Stomach (tissue), 8 donors: ENCODE measurements at regions not wholly inside any gene's neighbourhood (a gene's known extent, or its start where the extent isn't known, plus 50 kb on each side); places are given as distances from the start of the nearest gene placed in this dataset.
"Not testable (repeated sequence)": the region's sequence is repeated elsewhere in the genome, so short reads cannot be mapped to it uniquely, and the experiment has no call there.

Experiments used
- DNase-seq, 2 donors: peaks; one replicate each; pipeline versions ENCODE4 v3.0.0 to v3.0.0-alpha.2; 2013 to 2019
- H3K27ac ChIP-seq, 5 donors: fragments of 200-600 bp in 4 of 5; sonication (generic) in 4 of 5; one replicate each; pipeline ENCODE4 v1.5.1; 2013 to 2019; ENCODE audit warnings: mild to moderate bottlenecking in 1 of 5, moderate library complexity in 1 of 5
- H3K27me3 ChIP-seq, 3 donors: fragments of 200-600 bp; sonication (generic); one replicate each; pipeline ENCODE4 v1.5.1; 2017 to 2019; ENCODE audit warnings: mixed run types in 1 of 3
- H3K36me3 ChIP-seq, 4 donors: fragments of 200-600 bp; sonication (generic); 1 replicate in 3 of 4; 2 replicates in 1 of 4; pipeline ENCODE4 v1.5.1; 2016 to 2019
- H3K4me1 ChIP-seq, 4 donors: fragments of 200-600 bp; sonication (generic); one replicate each; pipeline ENCODE4 v1.5.1; 2016 to 2019
- H3K4me3 ChIP-seq, 4 donors: fragments of 200-600 bp; sonication (generic) in 3 of 4; one replicate each; pipeline ENCODE4 v1.5.1; 2016 to 2019; ENCODE audit warnings: mild to moderate bottlenecking in 1 of 4
- H3K9me3 ChIP-seq, 4 donors: fragments of 200-600 bp; sonication (generic); one replicate each; pipeline ENCODE4 v1.5.1; 2016 to 2019
- EP300 ChIP-seq: sonication (generic); formaldehyde crosslinking; IDR thresholded peaks from one replicate; pipeline ENCODE4 v1.6.1; 2017; ENCODE audit warnings: antibody characterized with exemption
- POLR2A ChIP-seq, 4 donors: fragments of 450-650 bp; IDR thresholded peaks; one replicate each; pipeline ENCODE4 v1.6.1; 2016; ENCODE audit warnings: antibody characterized with exemption in 4 of 4, control low read depth in 2 of 4, mild to moderate bottlenecking in 1 of 4, moderate library complexity in 1 of 4
- POLR2AphosphoS5 ChIP-seq, 3 donors: sonication (generic); formaldehyde crosslinking; IDR thresholded peaks; one replicate each; pipeline ENCODE4 v1.6.1; 2016; ENCODE audit warnings: antibody characterized with exemption in 3 of 3
- WGBS, 5 donors: extraction: QIAGEN DNeasy Blood & Tissue Kit in 3 of 5; methylation state at CpG; one replicate each; pipeline versions ENCODE4 v1.1.5 to v1.1.7; 2013 to 2018; 5-methylcytosine and 5-hydroxymethylcytosine counted together
- intact Hi-C: fragments of 100-400 bp; cut with DNase I; formaldehyde crosslinking; loops from one replicate; pipeline ENCODE4 v1.15.1; 2023; ENCODE audit warnings: low total_unique reads
- TF ChIP-seq, protein P1 (sequence below), 7 experiments: fragments of 450-650 bp in 4 of 7; fragments of 200-600 bp in 3 of 7; sonication (generic) in 3 of 7; IDR thresholded peaks; one replicate each; pipeline ENCODE4 v1.5.1; 2016 to 2019; ENCODE audit warnings: antibody characterized with exemption in 7 of 7, control low read depth in 2 of 7, mild to moderate bottlenecking in 1 of 7
- donor health status: healthy with polysubstance abuse.
- donor health status: Bipolar disorder and iron deficiency.
- donor health status: healthy.

DNA sequence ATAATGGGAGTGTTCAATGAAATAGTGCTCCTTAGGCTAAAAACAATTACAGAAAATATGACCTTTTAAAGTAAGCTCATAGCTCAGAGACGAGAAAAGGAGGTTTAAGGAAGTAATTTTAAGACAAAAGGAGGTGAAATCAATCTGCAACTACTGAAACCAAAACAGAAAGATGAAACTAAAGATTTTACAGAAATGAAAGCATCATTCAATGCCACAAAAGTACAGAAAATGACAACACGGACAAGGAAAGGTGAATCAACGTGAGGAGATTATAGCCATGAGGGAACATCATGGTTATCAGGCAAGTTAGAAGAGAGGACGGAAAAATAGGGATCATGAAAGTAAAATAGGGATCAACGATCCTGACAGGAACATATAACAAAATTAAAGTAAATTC is 745.2 kb downstream of the PCDH17 start:
- intact Hi-C loops = no loop called here
- Histone ChIP-seq H3K4me1 (no peaks in the 10 kb centered on the region), H3K9me3 (peaks cover 0 to 4% (median 0%) of the 10 kb centered on the region in 4 donors), H3K27me3 (no peaks in the 10 kb centered on the region), H3K36me3 (no peaks in the 10 kb centered on the region), H3K4me3 (no peak overlapping the region), H3K27ac (no peak overlapping the region)
- 79 to 92% (median 84%) methylated on average over 5 of the region's 5 CpGs for whole genome bisulfite sequencing, 5 donors
- TF ChIP-seq EP300 (no peak), POLR2AphosphoS5 (IDR thresholded peaks at IDR 0.05) (no peak), POLR2A (IDR thresholded peaks at IDR 0.05) (no peak)
- TF ChIP-seq, protein P1, sequence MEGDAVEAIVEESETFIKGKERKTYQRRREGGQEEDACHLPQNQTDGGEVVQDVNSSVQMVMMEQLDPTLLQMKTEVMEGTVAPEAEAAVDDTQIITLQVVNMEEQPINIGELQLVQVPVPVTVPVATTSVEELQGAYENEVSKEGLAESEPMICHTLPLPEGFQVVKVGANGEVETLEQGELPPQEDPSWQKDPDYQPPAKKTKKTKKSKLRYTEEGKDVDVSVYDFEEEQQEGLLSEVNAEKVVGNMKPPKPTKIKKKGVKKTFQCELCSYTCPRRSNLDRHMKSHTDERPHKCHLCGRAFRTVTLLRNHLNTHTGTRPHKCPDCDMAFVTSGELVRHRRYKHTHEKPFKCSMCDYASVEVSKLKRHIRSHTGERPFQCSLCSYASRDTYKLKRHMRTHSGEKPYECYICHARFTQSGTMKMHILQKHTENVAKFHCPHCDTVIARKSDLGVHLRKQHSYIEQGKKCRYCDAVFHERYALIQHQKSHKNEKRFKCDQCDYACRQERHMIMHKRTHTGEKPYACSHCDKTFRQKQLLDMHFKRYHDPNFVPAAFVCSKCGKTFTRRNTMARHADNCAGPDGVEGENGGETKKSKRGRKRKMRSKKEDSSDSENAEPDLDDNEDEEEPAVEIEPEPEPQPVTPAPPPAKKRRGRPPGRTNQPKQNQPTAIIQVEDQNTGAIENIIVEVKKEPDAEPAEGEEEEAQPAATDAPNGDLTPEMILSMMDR (IDR thresholded peaks at IDR 0.05) = no peak
- no peak for DNase-seq

DNA sequence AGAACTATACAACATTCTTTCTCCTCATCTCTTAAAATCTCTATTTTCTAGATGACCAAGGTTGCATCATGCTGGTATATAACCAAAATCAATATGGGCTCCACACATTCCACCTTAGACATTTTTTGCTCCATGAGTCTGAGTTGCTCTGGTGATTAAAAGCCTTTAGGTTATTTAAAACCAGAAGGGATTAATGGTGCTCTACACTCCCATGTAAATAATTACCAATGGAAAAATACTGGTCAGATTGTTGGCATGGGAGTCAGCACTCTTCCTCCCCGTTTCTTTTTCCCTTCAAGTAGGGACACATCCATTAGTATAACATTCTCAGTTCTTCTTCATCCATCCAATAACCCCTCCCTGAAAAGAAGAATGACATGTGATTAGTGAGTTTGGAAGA is 747.7 kb downstream of the PCDH17 start:
- Histone ChIP-seq H3K27me3 (no peaks in the 10 kb centered on the region), H3K9me3 (no peaks in the 10 kb centered on the region), H3K36me3 (no peaks in the 10 kb centered on the region), H3K27ac (no peak overlapping the region), H3K4me3 (no peak overlapping the region), H3K4me1 (no peaks in the 10 kb centered on the region)
- TF ChIP-seq, protein P1 (IDR thresholded peaks at IDR 0.05) = no peak
- TF ChIP-seq EP300 = no peak
- WGBS, 5 donors = 41 to 63% (median 55%) methylated on average over 1 of the region's 1 CpG
- intact Hi-C loops = no loop called here
- no peak for DNase-seq

DNA sequence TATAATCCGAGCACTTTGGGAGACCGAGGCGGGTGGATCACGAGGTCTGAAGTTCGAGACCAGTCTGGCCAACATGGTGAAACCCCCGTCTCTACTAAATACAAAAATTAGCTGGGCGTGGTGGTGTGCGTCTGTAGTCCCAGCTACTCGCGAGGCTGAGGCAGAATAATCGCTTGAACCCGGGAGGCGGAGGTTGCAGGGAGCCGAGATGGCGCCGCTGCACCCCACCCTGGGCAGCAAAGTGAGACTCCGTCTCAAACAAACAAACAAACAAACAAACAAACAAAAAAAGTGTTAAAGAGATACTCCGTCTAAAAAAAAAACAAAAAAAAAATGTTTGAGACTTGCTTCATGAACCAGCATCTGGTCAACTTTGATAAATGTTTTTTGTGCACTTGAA is 753.8 kb downstream of the PCDH17 start:
- DNase-seq, intact Hi-C loops, H3K27me3 ChIP-seq, H3K9me3 ChIP-seq, H3K27ac ChIP-seq, H3K36me3 ChIP-seq, H3K4me1 ChIP-seq, H3K4me3 ChIP-seq: not testable (repeated sequence)
- whole genome bisulfite sequencing, 5 donors = 92 to 96% (median 95%) methylated on average over 18 of the region's 18 CpGs

DNA sequence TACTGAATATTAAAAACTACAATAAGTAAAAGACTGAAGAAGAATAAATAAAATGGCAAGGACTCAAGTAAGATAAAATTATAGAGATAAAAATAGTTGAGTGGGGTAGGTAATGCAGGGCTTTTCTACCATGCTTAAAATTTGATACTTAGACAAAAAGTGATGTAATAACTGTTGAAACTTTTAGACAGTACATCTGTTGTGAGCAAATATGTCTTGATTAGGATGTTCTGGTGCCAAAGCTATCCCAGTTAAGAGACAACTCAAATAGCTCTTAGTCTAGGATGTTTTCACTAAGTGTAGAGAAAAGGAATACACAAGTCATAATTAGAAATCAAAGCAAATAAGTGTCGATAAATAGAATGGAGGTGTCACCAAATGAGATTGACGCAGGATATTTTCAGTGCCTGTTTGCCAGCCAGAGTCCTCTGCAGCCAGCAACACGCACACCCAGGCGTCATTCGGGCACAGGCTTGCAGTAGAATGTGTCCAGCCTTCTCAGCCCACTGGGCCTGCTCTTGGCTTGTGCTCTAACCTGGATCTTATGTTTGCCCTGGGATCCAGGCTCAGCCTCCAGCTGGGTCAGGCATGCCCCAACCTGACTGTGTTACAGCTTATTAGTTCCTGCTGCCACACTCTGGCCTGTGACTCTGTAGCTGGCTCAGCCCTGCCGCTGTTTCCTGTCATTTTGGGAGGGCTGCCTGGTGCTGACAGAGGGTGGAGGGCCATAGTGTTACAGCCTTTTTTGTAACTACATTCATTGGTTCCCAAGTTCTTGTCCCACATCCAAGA is 766.2 kb downstream of the PCDH17 start:
- no peaks in the 10 kb centered on the region for H3K36me3 ChIP-seq
- DNase-seq = no peak
- H3K4me1 ChIP-seq = no peaks in the 10 kb centered on the region
- no peaks in the 10 kb centered on the region for H3K27me3 ChIP-seq
- intact Hi-C loops = no loop called here
- 92 to 96% (median 94%) methylated on average over 6 of the region's 6 CpGs for WGBS, 5 donors
- TF ChIP-seq, protein P1 (IDR thresholded peaks at IDR 0.05) = no peak
- TF ChIP-seq POLR2AphosphoS5 (IDR thresholded peaks at IDR 0.05) (no peak), POLR2A (IDR thresholded peaks at IDR 0.05) (no peak), EP300 (no peak)
- H3K4me3 ChIP-seq = no peak overlapping the region
- H3K27ac ChIP-seq = no peak overlapping the region
- peaks cover 0 to 14% (median 9%) of the 10 kb centered on the region in 4 donors for H3K9me3 ChIP-seq

DNA sequence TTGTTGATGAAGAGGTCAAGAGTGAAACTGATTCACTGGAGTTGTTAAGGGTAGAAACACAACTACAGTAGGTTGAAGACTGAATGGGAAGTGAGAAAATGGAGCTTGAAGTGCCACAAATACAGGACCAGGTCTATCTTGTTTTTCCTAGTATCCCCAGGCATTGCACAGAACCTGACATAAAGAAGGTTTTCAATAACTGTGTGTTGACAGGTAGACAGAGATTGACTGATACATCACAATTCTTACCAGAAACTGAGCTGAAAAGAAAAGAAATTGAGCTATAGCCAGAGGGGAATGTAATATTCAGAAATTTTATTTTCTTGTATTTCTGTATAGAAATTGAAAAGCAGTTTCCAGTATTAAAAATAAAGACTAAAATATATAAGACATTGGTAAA is 767.7 kb downstream of the PCDH17 start:
- intact Hi-C loops = no loop called here
- no peak for TF ChIP-seq EP300
- TF ChIP-seq POLR2A (IDR thresholded peaks at IDR 0.05) = no peak
- TF ChIP-seq POLR2AphosphoS5 (IDR thresholded peaks at IDR 0.05) = no peak
- TF ChIP-seq, protein P1 (IDR thresholded peaks at IDR 0.05) = no peak
- H3K4me3 ChIP-seq = no peak overlapping the region

More for the DNA sequence above, 767.7 kb downstream of the PCDH17 start:
- H3K27me3 ChIP-seq = no peaks in the 10 kb centered on the region
- no peak overlapping the region for H3K27ac ChIP-seq
- peaks cover 0 to 14% (median 9%) of the 10 kb centered on the region in 4 donors for H3K9me3 ChIP-seq
- H3K36me3 ChIP-seq = no peaks in the 10 kb centered on the region
- H3K4me1 ChIP-seq = no peaks in the 10 kb centered on the region
- DNase-seq = no peak
